ENCODE measurements at regions not wholly inside any gene's neighbourhood (a gene's known extent, or its start where the extent isn't known, plus 50 kb on each side); places are given as distances from the start of the nearest gene placed in this dataset.

DNA sequence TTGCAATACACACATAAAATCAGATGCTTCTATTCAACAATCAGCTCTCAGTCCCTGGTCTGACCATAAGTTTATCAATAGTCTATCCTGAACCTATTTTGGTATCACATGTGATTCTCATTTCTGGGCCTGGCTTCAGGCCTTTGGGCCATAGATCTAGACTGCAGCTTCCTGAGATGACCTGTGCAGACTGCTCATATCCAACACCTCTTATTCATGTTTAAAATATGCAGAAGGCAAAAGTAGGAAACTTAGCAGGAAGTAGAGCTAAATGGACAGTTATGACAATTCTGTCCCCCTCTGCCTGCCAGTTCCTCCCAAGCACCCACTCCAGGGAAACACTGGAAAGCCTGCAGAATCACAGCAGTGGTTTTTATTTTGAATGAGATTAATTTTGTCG, 53.3 kb downstream of the C7orf25 start:
- DNase-seq (ENCODE audit: low read depth in 2 of 2), result no peak

DNA sequence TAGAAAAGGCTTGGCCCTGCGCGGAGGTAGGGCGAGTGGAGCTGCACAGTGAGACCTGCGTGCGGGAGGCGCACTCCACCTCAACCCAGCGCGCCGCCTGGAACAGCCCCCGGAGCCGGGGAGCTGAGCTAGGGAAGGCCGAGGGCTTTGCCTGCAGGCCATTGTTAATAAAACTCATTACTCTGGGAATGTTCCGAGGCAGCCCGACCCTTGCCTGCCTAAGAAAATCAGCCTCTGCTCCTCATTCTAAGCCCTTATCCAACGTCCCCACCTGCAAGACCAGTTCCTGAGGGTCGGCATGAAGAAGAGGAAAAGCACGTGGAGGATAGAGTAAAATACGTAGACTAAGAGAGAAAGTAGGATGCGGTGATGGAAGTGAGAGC, 55.3 kb downstream of the C7orf25 start:
- DNase-seq (ENCODE audit: low read depth in 2 of 2), result no peak

DNA sequence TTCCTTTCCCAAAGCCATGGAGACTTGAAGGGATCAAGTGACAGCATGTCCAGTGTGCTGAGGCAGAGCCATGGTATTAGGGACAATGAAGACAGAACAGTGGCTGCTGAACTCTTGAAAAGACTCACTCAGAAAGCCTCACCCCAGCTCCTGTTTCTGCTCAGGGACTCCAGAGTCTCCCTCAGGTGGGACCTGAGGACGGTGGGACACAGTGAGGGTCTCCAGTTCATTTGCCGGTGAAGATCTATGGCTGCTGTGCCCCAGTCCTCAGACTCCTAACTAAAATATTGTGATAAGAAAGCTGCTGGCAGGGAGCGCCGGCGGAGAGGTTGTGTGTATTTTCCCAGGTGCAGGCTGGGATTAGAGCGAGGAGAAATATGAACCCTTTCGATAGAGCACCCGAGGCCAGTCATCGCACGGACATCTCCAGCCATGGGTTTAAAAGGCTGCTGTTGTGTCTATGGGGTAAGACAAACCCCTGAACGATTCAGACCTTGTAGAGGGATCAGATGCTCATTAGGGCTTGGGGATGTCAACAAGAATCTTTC, 57.2 kb downstream of the C7orf25 start:
- DNase-seq (ENCODE audit: low read depth in 2 of 2), result no peak

DNA sequence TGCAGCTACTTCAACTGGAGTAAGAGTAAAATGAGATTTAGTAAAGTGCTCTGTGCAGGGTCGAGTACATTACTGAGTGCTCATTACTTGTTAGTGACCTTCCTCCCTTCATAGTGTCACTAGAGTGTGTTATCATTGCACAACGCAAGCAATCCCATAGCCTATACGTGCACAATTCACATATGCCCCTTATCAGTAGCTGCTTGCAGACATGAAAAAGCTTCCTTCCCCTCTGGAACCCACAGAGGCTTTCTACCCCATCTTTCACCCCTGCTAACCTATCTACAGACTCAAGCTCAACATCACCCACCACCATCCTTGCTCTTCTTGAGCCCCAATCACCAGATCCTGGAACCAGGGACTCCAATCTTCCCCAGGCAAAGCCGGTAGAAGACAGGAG, 59.3 kb downstream of the C7orf25 start:
- no peak for DNase-seq (ENCODE audit: low read depth in 2 of 2)

DNA sequence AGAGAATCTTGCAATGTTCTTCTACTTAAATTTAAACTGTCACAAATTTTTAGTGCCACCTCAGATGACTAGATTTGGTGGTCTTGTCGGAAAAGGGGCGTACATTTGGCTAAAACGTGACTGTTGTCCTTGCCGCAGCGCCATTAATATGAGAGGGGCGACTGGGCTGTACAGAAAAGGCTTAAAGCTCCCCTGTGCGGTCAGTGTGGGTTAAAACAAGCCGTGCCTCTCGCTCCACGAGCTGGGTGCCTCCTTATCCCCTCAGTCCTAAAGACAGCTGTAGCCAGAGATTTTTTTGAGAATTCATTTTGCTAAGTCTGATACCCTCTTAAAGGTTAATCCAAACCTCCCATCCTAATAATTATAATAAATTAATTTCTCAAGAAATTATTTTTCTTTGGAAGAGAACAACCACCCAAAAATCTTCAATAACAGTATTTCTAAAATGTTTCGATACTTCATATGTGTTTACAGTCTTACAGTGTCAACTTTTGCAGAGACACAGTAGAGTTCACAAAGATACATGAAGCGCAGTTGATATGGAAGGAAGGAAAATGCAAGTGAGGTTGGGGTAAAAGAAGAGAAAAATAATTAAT, 68.6 kb downstream of the C7orf25 start:
- DNase-seq (ENCODE audit: low read depth in 2 of 2), result no peak

DNA sequence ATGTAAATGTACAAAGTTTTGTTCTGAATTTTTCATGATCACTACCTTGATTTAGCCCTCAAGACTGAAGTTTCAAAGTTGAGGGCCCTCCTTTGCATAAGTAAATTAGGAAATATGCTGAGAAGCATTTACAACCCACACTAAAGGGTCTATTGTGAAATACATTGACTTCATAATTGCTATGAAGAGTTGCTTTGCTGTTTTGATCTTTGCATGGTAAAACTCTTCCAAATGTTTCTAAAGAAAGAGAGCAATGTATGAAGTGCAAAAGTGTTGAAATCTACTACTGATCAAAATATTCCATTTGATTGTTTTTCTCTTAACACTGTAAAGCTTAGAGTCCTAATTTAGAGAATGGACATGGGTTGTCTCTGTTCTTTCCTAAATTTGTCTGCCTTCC, 77.2 kb downstream of the C7orf25 start:
- DNase-seq (ENCODE audit: low read depth in 2 of 2), result no peak

DNA sequence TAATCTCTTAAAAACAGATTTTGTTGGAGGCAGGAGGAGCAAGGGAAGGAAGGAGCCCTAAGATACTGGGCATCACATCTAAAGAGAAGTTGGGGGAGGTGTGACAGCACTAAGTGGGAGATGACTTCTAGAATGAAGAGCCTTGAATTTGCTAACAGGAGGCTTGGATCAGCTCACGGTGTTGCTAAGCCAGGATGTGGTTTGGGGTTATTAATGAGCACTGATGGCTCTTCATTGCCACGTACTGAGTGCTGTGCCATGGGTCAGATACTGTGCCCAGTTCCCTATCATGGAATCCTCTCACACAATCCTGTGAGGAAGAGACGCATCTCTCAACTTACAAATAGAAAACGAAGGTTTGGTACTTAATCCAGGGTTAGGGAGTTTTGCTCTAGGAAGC, 78.5 kb downstream of the C7orf25 start:
- no peak for DNase-seq (ENCODE audit: low read depth in 2 of 2)

DNA sequence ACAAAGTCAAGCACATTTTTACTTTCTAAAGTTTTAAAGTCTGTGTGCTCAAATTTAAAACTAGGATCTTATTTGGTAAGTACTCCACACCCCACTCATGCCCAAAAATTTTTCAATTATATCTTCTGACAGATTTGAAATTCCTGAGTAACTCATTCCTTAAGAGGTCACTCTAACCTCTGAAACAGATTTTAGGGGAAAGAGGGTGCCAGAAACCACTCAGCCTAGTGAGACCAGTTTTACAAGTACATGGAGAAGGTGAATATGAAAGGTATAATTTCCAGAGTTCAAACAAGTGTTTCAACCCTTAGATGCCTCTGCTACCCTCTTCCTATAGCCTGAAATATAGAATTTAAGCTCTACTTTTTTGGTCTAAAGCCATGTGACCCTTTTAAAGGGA, 79.2 kb downstream of the C7orf25 start:
- DNase-seq (ENCODE audit: low read depth in 2 of 2), result no peak

DNA sequence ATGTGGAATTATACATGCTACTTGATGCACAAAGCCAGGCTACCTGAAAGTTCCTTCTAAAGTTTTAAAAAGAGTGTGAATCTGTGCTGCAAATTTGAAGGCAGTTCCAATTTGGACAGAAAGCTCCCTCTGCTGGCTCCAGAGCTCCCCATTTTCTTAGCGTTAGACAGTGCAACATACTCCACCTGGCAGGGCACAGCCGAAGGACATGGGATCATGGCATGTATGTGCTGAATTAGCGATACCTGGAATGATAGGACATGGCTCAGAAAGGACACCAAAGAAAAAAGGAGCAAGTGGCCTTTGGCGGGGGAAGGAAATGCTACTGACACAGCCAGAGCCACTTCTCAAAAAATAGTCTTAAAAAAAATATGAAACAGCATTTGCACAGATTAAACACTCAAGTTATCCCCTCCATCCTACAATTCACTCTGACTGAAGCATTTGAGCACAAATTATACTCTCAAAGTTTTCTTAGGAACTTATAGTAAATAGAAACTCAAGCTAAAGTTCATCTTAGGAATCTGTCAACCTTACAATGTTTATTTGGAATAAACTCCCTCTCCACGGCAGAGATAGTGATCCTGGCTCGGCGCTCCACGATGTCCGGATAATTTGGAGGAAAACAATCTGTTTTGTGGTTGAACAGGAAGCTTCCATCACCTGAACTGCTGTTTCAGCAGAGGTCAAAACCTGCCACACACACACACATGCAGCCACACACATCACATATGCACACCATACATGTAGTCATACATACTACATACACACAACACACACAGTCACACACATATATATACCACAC, 80.0 kb downstream of the C7orf25 start:
- DNase-seq (ENCODE audit: low read depth in 2 of 2), result peak; percentile 15 to 22

DNA sequence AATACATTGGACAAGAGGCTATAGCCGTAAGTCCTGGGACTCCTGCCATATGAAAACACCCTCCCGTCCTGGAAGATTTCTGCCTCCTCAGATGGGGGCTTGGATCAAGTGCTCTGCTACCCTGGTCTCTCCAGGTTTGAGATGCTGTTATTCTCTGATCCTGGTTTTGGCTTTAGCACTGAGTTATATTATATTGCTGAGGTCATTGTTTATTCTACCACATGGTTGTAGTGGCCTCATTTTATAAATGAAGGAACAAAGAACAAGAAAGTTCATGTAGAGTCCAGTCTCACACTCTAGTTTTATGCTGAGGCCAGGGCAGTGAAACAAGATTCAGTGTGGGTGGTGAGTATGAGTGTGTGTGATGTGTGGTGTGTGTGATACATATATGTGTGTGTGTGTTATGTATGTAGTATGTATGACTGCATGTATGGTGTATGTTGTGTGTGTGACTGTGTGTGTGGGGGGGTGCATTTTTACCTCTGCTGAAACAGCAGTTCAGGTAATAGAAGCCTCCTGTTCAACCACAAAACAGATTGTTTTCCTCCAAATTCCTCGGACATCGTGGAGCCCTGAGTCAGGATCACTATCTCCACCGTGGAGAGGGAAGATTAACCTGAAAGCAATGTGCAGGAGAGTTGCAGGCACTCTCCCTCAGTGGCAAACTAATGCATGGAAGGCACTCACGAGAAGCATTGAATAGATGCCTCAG, 80.7 kb downstream of the C7orf25 start:
- no peak for DNase-seq (ENCODE audit: low read depth in 2 of 2)

DNA sequence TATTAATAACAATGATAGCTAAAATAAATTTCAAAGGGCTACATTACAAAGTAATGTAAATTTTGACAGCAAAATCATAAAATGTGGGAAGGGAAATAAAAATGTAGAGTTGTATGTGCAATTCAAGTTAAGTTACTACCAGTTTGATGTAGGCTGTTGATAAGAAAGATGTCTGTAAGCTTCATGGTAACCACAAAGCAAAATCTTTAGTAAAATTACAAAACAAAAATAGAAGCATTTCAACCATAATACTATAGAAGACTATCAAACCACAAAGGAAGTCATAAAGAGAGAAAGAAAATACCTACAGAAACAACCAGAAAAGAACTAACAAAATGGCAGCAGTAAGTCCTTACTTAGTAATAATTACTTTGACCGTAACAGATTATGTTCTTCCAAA, 99.1 kb downstream of the C7orf25 start:
- DNase-seq (ENCODE audit: low read depth in 2 of 2), result no peak

DNA sequence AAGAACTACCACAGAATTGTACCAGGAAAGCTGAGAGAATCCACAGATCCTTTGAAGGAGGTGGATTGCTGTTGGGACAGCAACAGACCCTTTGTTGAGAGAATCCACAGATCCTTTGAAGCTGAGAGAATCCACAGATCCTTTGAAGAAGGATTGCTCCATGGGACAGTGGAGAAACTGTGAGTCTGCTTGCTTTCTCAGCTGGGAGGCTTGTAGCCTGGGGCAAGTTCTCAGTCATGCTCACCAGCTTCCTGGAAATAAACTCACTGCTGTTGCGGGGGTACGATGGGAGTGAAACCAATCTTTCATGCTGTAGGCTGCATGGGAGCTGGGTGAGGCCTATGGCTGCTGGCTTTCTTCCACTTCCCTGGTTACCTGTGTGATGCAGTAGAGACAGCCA, 106.3 kb downstream of the C7orf25 start:
- no peak for DNase-seq (ENCODE audit: low read depth in 2 of 2)

DNA sequence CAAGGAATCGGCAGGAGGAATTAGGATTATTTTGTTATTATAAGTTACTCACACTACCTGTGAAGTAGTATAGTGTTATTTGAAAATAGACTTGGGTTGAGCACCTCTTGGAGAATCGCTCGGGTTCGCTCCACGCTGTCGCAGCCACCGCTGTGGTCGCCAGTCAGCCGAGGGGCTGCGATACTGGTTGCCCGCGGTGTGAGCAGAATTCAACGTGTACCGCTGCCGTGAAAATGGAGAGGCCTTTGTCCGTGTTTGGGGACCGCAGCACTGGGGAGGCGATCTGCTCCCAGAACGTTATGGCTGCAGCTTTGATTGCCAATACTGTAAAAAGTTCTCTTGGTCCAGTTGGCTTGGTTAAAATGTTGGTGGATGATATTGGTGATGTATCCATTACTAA, 117.2 kb downstream of the C7orf25 start:
- no peak for DNase-seq (ENCODE audit: low read depth in 2 of 2)

DNA sequence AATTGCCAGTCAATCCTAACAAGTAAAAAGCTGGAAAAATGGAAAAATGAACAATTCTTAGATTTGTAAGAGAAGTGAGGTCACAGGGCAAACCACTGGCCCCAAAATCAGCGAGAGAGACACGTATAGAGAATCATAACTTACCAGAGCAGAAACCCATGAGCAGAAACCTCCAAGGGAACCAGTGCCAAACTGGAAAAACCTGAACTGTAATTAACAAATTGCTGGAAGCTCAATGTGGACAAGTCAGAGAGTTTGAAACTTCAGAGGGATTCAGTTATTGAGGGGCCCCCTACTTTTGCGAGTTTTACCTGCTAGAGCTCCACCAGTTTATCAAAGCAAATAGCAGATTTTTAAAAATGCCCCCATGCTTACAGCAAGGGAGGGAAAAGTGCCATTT, 119.0 kb downstream of the C7orf25 start:
- DNase-seq (ENCODE audit: low read depth in 2 of 2), result no peak

DNA sequence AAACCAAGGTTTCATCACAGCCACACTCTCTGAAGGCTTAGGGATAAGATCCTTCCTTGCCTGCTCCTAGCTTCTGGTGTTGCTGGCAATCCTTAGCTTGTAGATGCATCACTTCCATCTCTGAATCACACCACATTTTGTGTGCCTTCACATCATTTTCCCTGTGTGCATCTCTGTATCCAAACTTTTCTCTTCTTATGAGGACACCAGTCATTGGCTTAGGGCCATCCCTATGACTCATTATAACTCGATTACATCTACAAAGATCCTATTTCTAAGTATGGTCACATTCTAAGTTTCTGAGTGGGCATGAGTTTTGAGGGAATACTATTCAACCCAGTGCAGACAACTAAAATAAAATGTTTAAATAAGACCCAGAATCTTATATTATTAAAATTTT, 121.7 kb downstream of the C7orf25 start:
- peak in 1 of 2 experiments; percentile 5 for DNase-seq (ENCODE audit: low read depth in 2 of 2)

DNA sequence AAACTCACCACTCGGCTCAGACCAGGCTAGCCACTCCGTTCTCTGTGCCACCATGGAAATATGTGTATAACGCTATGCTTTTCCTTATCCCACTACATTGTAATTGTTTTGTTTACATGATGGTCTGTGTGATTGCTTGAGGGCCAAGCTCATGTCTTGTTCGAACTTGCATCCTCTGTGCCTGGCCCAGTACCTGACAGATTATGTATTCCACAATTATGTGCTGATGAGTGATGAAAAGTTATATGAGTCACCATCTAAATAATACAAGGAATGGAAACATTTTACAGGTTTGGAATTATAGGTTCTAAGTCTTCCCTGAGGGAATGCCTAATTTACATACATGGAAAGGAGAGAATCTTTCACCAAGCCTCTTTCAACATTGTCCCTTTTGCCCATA, 137.4 kb downstream of the C7orf25 start:
- DNase-seq (ENCODE audit: low read depth in 2 of 2), result no peak

DNA sequence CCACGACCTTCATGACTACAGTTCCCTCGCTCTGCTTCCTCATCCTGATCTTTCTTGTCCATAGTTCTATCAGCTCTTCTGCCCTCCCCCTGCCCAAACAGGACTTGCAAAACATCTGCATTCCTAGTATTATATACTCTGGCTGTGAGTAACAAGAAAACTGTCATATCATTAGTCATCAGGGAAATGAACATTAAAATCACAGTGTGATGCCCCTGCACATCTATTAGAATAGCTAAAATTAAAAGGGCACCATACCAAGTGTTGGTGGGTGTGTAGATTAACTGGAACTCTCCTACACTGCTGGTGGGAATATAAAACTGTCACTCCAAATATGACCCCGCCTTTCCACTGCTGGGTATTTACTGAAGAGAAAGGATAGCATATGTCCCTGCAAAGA, 141.8 kb downstream of the C7orf25 start:
- no peak for DNase-seq (ENCODE audit: low read depth in 2 of 2)

DNA sequence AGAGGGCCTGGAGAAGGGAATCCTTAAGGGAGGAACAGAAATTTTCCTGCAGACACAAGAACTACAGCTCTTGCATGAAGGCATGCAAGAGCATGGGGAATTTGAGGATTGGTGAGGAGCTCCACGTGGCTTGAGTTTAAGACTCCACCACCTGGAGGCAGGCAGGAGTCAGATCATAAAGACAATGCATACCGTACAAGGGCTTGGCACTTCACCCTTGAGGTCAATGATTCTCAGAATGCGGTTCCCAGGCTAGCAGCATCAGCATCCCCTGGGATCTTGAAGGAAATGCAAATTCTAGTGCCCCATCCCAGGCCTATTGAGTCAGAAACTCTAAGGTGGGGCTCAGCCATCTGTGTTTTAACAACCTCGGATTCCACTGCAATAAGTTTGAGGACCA, 143.8 kb downstream of the C7orf25 start:
- DNase-seq (ENCODE audit: low read depth in 2 of 2), result no peak

DNA sequence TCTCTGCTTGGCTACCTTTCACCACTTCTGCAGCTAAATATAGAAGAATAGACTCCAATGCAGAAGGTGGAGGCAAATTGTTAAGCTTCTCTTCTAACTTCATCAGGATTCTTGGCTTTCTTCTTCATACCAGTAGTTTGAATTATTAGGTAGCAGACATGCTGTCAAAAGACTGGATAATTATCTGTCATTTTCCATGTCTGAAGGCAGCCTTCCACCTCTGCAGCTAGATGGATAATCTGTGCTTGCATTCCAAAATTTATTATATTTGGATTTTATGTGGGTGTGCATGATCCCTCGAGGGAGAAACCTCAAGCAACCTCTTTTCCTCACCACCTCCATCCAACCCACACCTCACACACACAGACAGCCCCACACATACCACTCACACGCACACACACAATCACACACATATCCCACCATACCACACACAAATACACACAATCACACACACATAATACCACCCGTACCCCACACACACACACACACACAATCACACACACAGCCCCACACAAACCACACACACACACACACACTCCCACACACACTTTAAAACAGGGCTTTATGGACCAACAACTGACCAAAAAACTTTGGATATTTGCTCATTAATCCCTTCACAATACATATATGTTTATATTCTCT, 145.0 kb downstream of the C7orf25 start:
- peak in 1 of 2 experiments; percentile 59 for DNase-seq (ENCODE audit: low read depth in 2 of 2)

DNA sequence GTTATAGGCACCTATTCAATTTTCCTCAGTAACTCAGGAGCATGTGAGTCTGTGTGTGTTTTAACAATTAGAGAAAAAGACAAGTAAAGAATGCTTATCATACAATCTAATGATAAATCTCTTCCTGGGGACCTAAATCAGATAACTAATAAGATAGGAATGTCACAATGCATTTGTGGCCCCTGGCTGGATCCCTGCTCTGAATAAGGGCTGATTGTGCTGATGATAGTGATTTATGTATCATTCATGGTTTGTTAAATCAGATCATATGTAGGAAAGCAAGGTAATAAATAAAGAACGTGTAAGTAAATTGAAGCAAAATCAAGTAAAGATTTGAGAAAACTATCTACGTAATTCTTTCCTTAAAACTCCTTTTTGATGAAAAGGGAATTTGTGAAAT, 145.9 kb downstream of the C7orf25 start:
- DNase-seq (ENCODE audit: low read depth in 2 of 2), result peak; percentile 48 to 56

DNA sequence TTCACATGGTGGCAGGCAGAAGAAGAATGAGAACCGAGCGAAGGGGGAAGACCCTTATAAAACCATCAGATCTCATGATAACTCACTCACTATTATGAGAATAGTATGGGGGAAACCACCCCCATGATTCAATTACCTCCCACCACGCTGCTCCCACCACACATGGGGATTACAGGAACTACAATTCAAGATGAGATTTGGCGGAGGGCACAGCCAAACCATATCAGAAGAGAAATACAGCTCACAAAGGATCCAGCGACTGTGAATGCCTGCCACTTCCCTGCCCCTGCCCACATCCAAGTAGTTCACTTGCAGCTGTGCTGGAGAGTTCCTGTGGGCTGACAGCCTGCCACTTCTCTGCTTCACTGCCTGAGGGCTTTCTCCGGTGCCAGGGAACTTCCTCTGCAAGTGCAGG, 148.7 kb downstream of the C7orf25 start:
- no peak for DNase-seq (ENCODE audit: low read depth in 2 of 2)

DNA sequence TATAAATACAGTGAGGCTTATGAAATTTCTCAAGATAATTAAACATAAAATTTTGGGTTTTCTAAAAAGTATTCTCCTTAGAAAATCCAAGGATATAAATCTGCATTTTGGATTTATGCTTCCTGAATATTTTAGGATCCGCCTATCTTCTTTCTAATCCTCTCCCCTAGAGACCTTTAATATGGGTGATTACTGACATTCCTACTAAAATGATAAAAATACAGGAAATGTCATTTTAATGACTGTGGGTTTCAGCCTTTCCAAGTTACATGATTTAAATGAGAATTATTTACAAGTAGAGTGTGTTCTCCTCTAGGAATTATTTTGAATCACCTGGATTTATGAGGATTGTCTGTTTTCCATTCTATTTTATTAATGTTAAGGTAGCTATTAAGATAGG, 150.4 kb downstream of the C7orf25 start:
- no peak for DNase-seq (ENCODE audit: low read depth in 2 of 2)

Measured in fibroblast of skin of left biceps (primary cell).